Tibial nerve (tissue), 3 donors: ENCODE measurements at regions not wholly inside any gene's neighbourhood (a gene's known extent, or its start where the extent isn't known, plus 50 kb on each side); places are given as distances from the start of the nearest gene placed in this dataset.
"Not testable (repeated sequence)": the region's sequence is repeated elsewhere in the genome, so short reads cannot be mapped to it uniquely, and the experiment has no call there.

ENCODE experiments used
- CTCF ChIP-seq, 5 experiments: fragments of 200-600 bp in 3 of 5; fragments of 450-650 bp in 2 of 5; sonication (generic) in 3 of 5; IDR thresholded peaks; one replicate each; pipeline ENCODE4 v1.5.1; 2016 to 2019; ENCODE audit warnings: antibody characterized with exemption in 5 of 5, mild to moderate bottlenecking in 3 of 5, moderate library complexity in 2 of 5
- POLR2A ChIP-seq, 2 donors: fragments of 450-650 bp; IDR thresholded peaks; one replicate each; pipeline ENCODE4 v1.6.1; 2017; ENCODE audit warnings: antibody characterized with exemption in 2 of 2, mild to moderate bottlenecking in 2 of 2, moderate library complexity in 2 of 2

GRCh38 chr14:48260394-48261295 is 585.2 kb upstream of the MDGA2 start:
- TF ChIP-seq CTCF, POLR2A (IDR thresholded peaks at IDR 0.05): not testable (repeated sequence)
